ENCODE measurements at regions not wholly inside any gene's neighbourhood (a gene's known extent, or its start where the extent isn't known, plus 50 kb on each side); places are given as distances from the start of the nearest gene placed in this dataset.

- DNase-seq (ENCODE audit: low read depth, low spot score): no peak
These were observed 125.7 kb downstream of the BARX1 start for GRCh38 chr9:93829271-93830011.

- no peak for DNase-seq (ENCODE audit: low read depth, low spot score)
These were observed 126.6 kb downstream of the BARX1 start for GRCh38 chr9:93828331-93829097.

GRCh38 chr9:93827545-93828330, 127.4 kb downstream of the BARX1 start:
- DNase-seq (ENCODE audit: low read depth, low spot score): peak; percentile 7

GRCh38 chr9:93826905-93827544, 128.1 kb downstream of the BARX1 start:
- DNase-seq (ENCODE audit: low read depth, low spot score): no peak

GRCh38 chr9:93826209-93826608, 128.9 kb downstream of the BARX1 start:
- no peak for DNase-seq (ENCODE audit: low read depth, low spot score)

GRCh38 chr9:93825348-93826115, 129.6 kb downstream of the BARX1 start:
- no peak for DNase-seq (ENCODE audit: low read depth, low spot score)

GRCh38 chr9:93824386-93825294, 130.5 kb downstream of the BARX1 start:
- no peak for DNase-seq (ENCODE audit: low read depth, low spot score)

- no peak for DNase-seq (ENCODE audit: low read depth, low spot score)
These were observed 131.7 kb downstream of the BARX1 start for GRCh38 chr9:93823245-93824072.

- DNase-seq (ENCODE audit: low read depth, low spot score): no peak
These were observed 132.9 kb downstream of the BARX1 start for GRCh38 chr9:93822229-93822628.

GRCh38 chr9:93821307-93821703, 133.8 kb downstream of the BARX1 start:
- DNase-seq (ENCODE audit: low read depth, low spot score): no peak

GRCh38 chr9:93820667-93821306, 134.4 kb downstream of the BARX1 start:
- no peak for DNase-seq (ENCODE audit: low read depth, low spot score)

- DNase-seq (ENCODE audit: low read depth, low spot score): no peak
These were observed 135.2 kb downstream of the BARX1 start for GRCh38 chr9:93819905-93820304.

GRCh38 chr9:93818827-93819472, 136.2 kb downstream of the BARX1 start:
- DNase-seq (ENCODE audit: low read depth, low spot score): no peak

GRCh38 chr9:93818237-93818636, 136.9 kb downstream of the BARX1 start:
- no peak for DNase-seq (ENCODE audit: low read depth, low spot score)

- DNase-seq (ENCODE audit: low read depth, low spot score): no peak
These were observed 139.5 kb downstream of the BARX1 start for GRCh38 chr9:93815677-93816076.

GRCh38 chr9:93815135-93815534, 140.0 kb downstream of the BARX1 start:
- DNase-seq (ENCODE audit: low read depth, low spot score): no peak

- DNase-seq (ENCODE audit: low read depth, low spot score): no peak
These were observed 140.8 kb downstream of the BARX1 start for GRCh38 chr9:93814077-93814956.

Data from activated naive CD8-positive, alpha-beta T cell treated with anti-CD3 and anti-CD28 coated beads, Interleukin-2, amount 50 U/mL, for 16 hours (primary cell).